HL-60 (cell line): ENCODE measurements at regions not wholly inside any gene's neighbourhood (a gene's known extent, or its start where the extent isn't known, plus 50 kb on each side); places are given as distances from the start of the nearest gene placed in this dataset.
"Not testable (repeated sequence)": the region's sequence is repeated elsewhere in the genome, so short reads cannot be mapped to it uniquely, and the experiment has no call there.

Experiments used
- DNase-seq, 2 experiments: peaks; one replicate each; pipeline ENCODE4 v3.0.0-alpha.2; 2010 to 2020; ENCODE audit warnings: low read depth in 1 of 2, low spot score in 1 of 2
- H3K27ac ChIP-seq: fragments of 250-450 bp; sonication (Bioruptor Pico); replicated peaks from 2 replicates; pipeline ENCODE4 v1.5.1; 2020; ENCODE audit warnings: mild to moderate bottlenecking, moderate library complexity
- H3K27me3 ChIP-seq: fragments of 250-450 bp; sonication (Bioruptor Pico); 2 replicates; pipeline ENCODE4 v1.5.1; 2021; ENCODE audit warnings: mild to moderate bottlenecking, moderate library complexity; ENCODE audit not compliant: insufficient read depth, poor library complexity, severe bottlenecking
- H3K4me3 ChIP-seq: replicated peaks from 2 replicates; pipeline ENCODE4 v1.5.1; 2011; ENCODE audit warnings: mild to moderate bottlenecking, control low read depth, low read length; ENCODE audit not compliant: insufficient read depth
- CTCF ChIP-seq: IDR thresholded peaks from one replicate; pipeline ENCODE4 v1.5.1; 2011; ENCODE audit warnings: low read length, control low read depth, inconsistent platforms; ENCODE audit not compliant: insufficient read depth
- GABPA ChIP-seq: IDR thresholded peaks from 2 replicates; pipeline ENCODE4 v1.6.1; 2012; ENCODE audit warnings: low read depth
- POLR2AphosphoS5 ChIP-seq: IDR thresholded peaks from 2 replicates; pipeline ENCODE4 v1.6.1; 2012; ENCODE audit warnings: low read depth
- REST ChIP-seq: IDR thresholded peaks from 2 replicates; pipeline ENCODE4 v1.6.1; 2012; ENCODE audit warnings: low read depth; ENCODE audit not compliant: insufficient replicate concordance
- SPI1 ChIP-seq: IDR thresholded peaks from 2 replicates; pipeline ENCODE4 v1.6.1; 2012; ENCODE audit warnings: low read depth, mild to moderate bottlenecking, borderline replicate concordance

GRCh38 chr13:66077132-66077689 lies 1152.9 kb downstream of the PCDH9 start:
- Histone ChIP-seq H3K27me3 (no peaks in the 10 kb centered on the region), H3K27ac (peak overlapping the region; percentile 5; the same call in 1 of the 2 replicates), H3K4me3 (no peak overlapping the region)
- DNase-seq: peak in 1 of 2 experiments; percentile 22
- TF ChIP-seq POLR2AphosphoS5: no peak
- no peak for TF ChIP-seq REST
- no peak for TF ChIP-seq GABPA
- no peak for TF ChIP-seq CTCF
- no peak for TF ChIP-seq SPI1

DNA sequence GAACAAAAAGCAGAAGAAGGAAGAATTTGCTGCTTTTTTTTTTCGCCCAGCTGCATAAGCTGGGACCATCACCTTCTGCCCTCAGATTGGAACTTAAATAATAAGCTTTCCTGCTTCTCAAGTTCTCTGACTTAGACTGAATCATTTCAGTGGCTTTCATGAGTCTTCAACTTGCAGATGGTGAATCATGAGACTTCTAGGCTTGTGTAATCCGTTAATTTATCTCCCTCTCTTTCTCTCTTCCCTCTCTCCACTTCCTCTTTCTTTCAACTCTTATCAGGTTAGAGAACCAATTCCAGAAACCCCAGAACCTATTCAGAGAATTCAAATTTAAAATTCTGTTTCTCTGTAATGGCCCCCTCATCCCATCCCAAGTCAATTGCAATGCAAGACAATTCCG lies 1153.7 kb downstream of the PCDH9 start:
- Histone ChIP-seq H3K4me3 (no peak overlapping the region), H3K27me3 (no peaks in the 10 kb centered on the region), H3K27ac (peak overlapping the region; percentile 53)
- peak; percentile 67 to 70 for DNase-seq
- no peak for TF ChIP-seq CTCF
- peak; percentile 20; the same call in 1 of the 2 replicates for TF ChIP-seq POLR2AphosphoS5
- TF ChIP-seq REST: no peak
- peak; percentile 99 for TF ChIP-seq SPI1
- TF ChIP-seq GABPA: no peak

GRCh38 chr13:66074018-66074615 lies 1156.0 kb downstream of the PCDH9 start:
- TF ChIP-seq CTCF: no peak
- TF ChIP-seq REST: no peak
- TF ChIP-seq SPI1: no peak
- no peak for TF ChIP-seq POLR2AphosphoS5
- no peak for TF ChIP-seq GABPA
- Histone ChIP-seq H3K27me3 (no peaks in the 10 kb centered on the region), H3K27ac (no peak overlapping the region), H3K4me3 (no peak overlapping the region)
- no peak for DNase-seq

DNA sequence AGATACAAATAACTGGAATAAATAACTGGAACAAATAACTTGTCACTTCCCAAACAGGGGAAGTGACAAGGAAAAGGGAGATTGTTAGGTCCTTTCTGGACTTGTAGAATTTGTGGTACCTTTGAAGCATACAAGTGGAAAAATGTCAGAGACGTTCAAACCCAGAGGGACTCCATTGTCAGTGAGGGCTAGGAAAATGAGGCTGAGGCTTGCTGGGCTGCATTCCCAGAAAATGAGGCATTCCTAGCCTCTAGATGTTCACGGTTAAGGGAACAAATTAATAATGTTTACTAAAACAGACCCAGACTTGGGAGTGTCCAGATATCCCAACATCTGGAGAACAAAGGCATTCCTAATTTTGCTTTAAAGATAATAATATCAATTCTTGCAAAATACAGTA lies 1158.0 kb downstream of the PCDH9 start:
- H3K27me3 ChIP-seq, H3K27ac ChIP-seq: not testable (repeated sequence)

More for the DNA sequence above, 1158.0 kb downstream of the PCDH9 start:
- H3K4me3 ChIP-seq, DNase-seq: not testable (repeated sequence)
